ENCODE measurements at regions not wholly inside any gene's neighbourhood (a gene's known extent, or its start where the extent isn't known, plus 50 kb on each side); places are given as distances from the start of the nearest gene placed in this dataset.

DNA sequence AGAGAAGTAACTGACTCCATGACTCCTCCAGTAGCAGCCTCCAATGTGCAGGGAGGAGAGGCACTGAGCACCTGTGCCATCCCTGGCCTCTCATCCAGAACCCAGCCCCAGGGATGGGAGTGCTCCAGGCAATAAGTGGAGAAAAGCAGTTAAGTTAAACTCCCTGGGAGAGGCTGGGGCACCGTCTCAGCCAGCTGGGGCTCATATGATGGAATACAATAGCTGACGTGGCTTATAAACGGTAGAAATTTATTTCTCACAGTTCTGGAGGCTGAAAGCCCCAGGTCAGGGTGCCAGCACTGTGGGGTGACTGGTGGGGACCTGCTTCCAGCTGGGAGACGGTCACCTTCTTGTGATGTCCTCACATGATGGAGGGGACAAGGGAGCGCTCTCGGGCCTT is 94.7 kb downstream of the RAMP3 start (continued):
- TF ChIP-seq, protein P1, sequence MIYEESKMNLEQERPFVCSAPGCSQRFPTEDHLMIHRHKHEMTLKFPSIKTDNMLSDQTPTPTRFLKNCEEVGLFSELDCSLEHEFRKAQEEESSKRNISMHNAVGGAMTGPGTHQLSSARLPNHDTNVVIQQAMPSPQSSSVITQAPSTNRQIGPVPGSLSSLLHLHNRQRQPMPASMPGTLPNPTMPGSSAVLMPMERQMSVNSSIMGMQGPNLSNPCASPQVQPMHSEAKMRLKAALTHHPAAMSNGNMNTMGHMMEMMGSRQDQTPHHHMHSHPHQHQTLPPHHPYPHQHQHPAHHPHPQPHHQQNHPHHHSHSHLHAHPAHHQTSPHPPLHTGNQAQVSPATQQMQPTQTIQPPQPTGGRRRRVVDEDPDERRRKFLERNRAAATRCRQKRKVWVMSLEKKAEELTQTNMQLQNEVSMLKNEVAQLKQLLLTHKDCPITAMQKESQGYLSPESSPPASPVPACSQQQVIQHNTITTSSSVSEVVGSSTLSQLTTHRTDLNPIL (CRISPR knock-in tag; IDR thresholded peaks at IDR 0.05; ENCODE audit: low read depth) = no peak

DNA sequence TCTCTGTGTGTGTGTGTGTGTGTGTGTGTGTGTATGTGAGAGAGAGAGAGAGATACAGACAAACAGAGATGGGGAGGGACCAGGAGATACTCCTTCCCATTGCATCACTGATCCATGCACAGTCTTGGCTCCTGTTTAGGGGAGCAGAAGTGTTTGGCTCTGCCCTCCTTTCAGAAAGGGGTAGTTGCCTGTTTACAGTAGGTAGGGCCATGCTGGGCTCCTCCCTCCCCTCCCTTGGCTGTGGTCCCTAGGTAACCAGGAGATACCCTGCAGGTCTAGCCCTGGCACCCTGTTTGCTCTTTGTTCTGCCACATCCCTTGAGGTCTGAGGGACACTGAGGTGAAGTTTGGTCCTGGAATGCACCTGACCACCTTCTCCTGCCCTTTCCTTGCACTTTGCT is 95.3 kb downstream of the RAMP3 start:
- no peak for ATAC-seq
- TF ChIP-seq ISL1 (CRISPR knock-in tag; IDR thresholded peaks at IDR 0.05) (no peak), PPARA (CRISPR knock-in tag; IDR thresholded peaks at IDR 0.05; ENCODE audit: borderline replicate concordance) (no peak), CSRNP3 (CRISPR knock-in tag; IDR thresholded peaks at IDR 0.05) (no peak), RARB (CRISPR knock-in tag; IDR thresholded peaks at IDR 0.05) (no peak), GLIS3 (CRISPR knock-in tag; IDR thresholded peaks at IDR 0.05) (no peak), BACH2 (CRISPR knock-in tag; IDR thresholded peaks at IDR 0.05; ENCODE audit: borderline replicate concordance) (no peak), TOX (CRISPR knock-in tag; IDR thresholded peaks at IDR 0.05; ENCODE audit: borderline replicate concordance) (no peak), CSDC2 (CRISPR knock-in tag; IDR thresholded peaks at IDR 0.05) (no peak), TCF4 (CRISPR knock-in tag; IDR thresholded peaks at IDR 0.05; ENCODE audit: borderline replicate concordance) (no peak), ZC3H10 (CRISPR knock-in tag; IDR thresholded peaks at IDR 0.05) (no peak), ESRRG (CRISPR knock-in tag; IDR thresholded peaks at IDR 0.05) (no peak), SNAI2 (CRISPR knock-in tag; IDR thresholded peaks at IDR 0.05) (no peak), ZNF8 (CRISPR knock-in tag; IDR thresholded peaks at IDR 0.05) (no peak), ZFP30 (CRISPR knock-in tag; IDR thresholded peaks at IDR 0.05) (no peak)
- TF ChIP-seq, protein P2, sequence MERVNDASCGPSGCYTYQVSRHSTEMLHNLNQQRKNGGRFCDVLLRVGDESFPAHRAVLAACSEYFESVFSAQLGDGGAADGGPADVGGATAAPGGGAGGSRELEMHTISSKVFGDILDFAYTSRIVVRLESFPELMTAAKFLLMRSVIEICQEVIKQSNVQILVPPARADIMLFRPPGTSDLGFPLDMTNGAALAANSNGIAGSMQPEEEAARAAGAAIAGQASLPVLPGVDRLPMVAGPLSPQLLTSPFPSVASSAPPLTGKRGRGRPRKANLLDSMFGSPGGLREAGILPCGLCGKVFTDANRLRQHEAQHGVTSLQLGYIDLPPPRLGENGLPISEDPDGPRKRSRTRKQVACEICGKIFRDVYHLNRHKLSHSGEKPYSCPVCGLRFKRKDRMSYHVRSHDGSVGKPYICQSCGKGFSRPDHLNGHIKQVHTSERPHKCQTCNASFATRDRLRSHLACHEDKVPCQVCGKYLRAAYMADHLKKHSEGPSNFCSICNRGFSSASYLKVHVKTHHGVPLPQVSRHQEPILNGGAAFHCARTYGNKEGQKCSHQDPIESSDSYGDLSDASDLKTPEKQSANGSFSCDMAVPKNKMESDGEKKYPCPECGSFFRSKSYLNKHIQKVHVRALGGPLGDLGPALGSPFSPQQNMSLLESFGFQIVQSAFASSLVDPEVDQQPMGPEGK (CRISPR knock-in tag; IDR thresholded peaks at IDR 0.05; ENCODE audit: borderline replicate concordance) = no peak
- TF ChIP-seq, protein P3, sequence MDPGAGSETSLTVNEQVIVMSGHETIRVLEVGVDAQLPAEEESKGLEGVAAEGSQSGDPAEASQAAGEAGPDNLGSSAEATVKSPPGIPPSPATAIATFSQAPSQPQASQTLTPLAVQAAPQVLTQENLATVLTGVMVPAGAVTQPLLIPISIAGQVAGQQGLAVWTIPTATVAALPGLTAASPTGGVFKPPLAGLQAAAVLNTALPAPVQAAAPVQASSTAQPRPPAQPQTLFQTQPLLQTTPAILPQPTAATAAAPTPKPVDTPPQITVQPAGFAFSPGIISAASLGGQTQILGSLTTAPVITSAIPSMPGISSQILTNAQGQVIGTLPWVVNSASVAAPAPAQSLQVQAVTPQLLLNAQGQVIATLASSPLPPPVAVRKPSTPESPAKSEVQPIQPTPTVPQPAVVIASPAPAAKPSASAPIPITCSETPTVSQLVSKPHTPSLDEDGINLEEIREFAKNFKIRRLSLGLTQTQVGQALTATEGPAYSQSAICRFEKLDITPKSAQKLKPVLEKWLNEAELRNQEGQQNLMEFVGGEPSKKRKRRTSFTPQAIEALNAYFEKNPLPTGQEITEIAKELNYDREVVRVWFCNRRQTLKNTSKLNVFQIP (CRISPR knock-in tag; IDR thresholded peaks at IDR 0.05; ENCODE audit: borderline replicate concordance, low read depth) = no peak
- TF ChIP-seq, protein P4, sequence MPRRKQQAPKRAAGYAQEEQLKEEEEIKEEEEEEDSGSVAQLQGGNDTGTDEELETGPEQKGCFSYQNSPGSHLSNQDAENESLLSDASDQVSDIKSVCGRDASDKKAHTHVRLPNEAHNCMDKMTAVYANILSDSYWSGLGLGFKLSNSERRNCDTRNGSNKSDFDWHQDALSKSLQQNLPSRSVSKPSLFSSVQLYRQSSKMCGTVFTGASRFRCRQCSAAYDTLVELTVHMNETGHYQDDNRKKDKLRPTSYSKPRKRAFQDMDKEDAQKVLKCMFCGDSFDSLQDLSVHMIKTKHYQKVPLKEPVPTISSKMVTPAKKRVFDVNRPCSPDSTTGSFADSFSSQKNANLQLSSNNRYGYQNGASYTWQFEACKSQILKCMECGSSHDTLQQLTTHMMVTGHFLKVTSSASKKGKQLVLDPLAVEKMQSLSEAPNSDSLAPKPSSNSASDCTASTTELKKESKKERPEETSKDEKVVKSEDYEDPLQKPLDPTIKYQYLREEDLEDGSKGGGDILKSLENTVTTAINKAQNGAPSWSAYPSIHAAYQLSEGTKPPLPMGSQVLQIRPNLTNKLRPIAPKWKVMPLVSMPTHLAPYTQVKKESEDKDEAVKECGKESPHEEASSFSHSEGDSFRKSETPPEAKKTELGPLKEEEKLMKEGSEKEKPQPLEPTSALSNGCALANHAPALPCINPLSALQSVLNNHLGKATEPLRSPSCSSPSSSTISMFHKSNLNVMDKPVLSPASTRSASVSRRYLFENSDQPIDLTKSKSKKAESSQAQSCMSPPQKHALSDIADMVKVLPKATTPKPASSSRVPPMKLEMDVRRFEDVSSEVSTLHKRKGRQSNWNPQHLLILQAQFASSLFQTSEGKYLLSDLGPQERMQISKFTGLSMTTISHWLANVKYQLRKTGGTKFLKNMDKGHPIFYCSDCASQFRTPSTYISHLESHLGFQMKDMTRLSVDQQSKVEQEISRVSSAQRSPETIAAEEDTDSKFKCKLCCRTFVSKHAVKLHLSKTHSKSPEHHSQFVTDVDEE (CRISPR knock-in tag; IDR thresholded peaks at IDR 0.05) = no peak

- no peak for TF ChIP-seq ISL1 (CRISPR knock-in tag; IDR thresholded peaks at IDR 0.05)
- no peak for TF ChIP-seq ZFP3 (CRISPR knock-in tag; IDR thresholded peaks at IDR 0.05)
- TF ChIP-seq, protein P4 (CRISPR knock-in tag; IDR thresholded peaks at IDR 0.05) = no peak
- TF ChIP-seq ZNF70 (CRISPR knock-in tag; IDR thresholded peaks at IDR 0.05) = 0 out of 2 replicates have a peak, but pooled peaks have one; percentile 30
- ATAC-seq = no peak
Observed at GRCh38 chr7:45253368-45253767, 95.8 kb downstream of the RAMP3 start.

Data from SK-N-SH treated with all-trans-retinoic acid at 6 μM for 48 hours (cell line).